ENCODE measurements at regions not wholly inside any gene's neighbourhood (a gene's known extent, or its start where the extent isn't known, plus 50 kb on each side); places are given as distances from the start of the nearest gene placed in this dataset.

GRCh38 chrX:118167361-118167760 lies 50.8 kb upstream of the KLHL13 start:
- DNase-seq (ENCODE audit: low read depth in 2 of 3, low spot score in 1 of 3) = no peak

- no peak for DNase-seq (ENCODE audit: low read depth in 2 of 3, low spot score in 1 of 3)
Observed at GRCh38 chrX:118171356-118171755, 54.7 kb upstream of the KLHL13 start.

- no peak for DNase-seq (ENCODE audit: low read depth in 2 of 3, low spot score in 1 of 3)
Observed at GRCh38 chrX:118174516-118175098, 58.0 kb upstream of the KLHL13 start.

- DNase-seq (ENCODE audit: low read depth in 2 of 3, low spot score in 1 of 3) = no peak
Observed at GRCh38 chrX:118177708-118178107, 61.1 kb upstream of the KLHL13 start.

- no peak for DNase-seq (ENCODE audit: low read depth in 2 of 3, low spot score in 1 of 3)
Observed at GRCh38 chrX:118178450-118178849, 61.8 kb upstream of the KLHL13 start.

GRCh38 chrX:118179161-118179560 lies 62.6 kb upstream of the KLHL13 start:
- DNase-seq (ENCODE audit: low read depth in 2 of 3, low spot score in 1 of 3) = no peak

GRCh38 chrX:118179718-118180117 lies 63.1 kb upstream of the KLHL13 start:
- no peak for DNase-seq (ENCODE audit: low read depth in 2 of 3, low spot score in 1 of 3)

- DNase-seq (ENCODE audit: low read depth in 2 of 3, low spot score in 1 of 3) = no peak
Observed at GRCh38 chrX:118181030-118181429, 64.4 kb upstream of the KLHL13 start.

GRCh38 chrX:118182025-118182424 lies 65.4 kb upstream of the KLHL13 start:
- no peak for DNase-seq (ENCODE audit: low read depth in 2 of 3, low spot score in 1 of 3)

GRCh38 chrX:118182681-118183080 lies 66.1 kb upstream of the KLHL13 start:
- no peak for DNase-seq (ENCODE audit: low read depth in 2 of 3, low spot score in 1 of 3)

GRCh38 chrX:118183606-118184005 lies 67.0 kb upstream of the KLHL13 start:
- DNase-seq (ENCODE audit: low read depth in 2 of 3, low spot score in 1 of 3) = no peak

- DNase-seq (ENCODE audit: low read depth in 2 of 3, low spot score in 1 of 3) = no peak
Observed at GRCh38 chrX:118187100-118187499, 70.5 kb upstream of the KLHL13 start.

GRCh38 chrX:118189000-118189399 lies 72.4 kb upstream of the KLHL13 start:
- DNase-seq (ENCODE audit: low read depth in 2 of 3, low spot score in 1 of 3) = no peak

GRCh38 chrX:118189628-118190027 lies 73.0 kb upstream of the KLHL13 start:
- no peak for DNase-seq (ENCODE audit: low read depth in 2 of 3, low spot score in 1 of 3)

- no peak for DNase-seq (ENCODE audit: low read depth in 2 of 3, low spot score in 1 of 3)
Observed at GRCh38 chrX:118197730-118198129, 81.1 kb upstream of the KLHL13 start.

- no peak for DNase-seq (ENCODE audit: low read depth in 2 of 3, low spot score in 1 of 3)
Observed at GRCh38 chrX:118198577-118198976, 82.0 kb upstream of the KLHL13 start.

- no peak for DNase-seq (ENCODE audit: low read depth in 2 of 3, low spot score in 1 of 3)
Observed at GRCh38 chrX:118199997-118200396, 83.4 kb upstream of the KLHL13 start.

- DNase-seq (ENCODE audit: low read depth in 2 of 3, low spot score in 1 of 3) = no peak
Observed at GRCh38 chrX:118205421-118206395, 89.1 kb upstream of the KLHL13 start.

- no peak for DNase-seq (ENCODE audit: low read depth in 2 of 3, low spot score in 1 of 3)
Observed at GRCh38 chrX:118207831-118208453, 91.3 kb upstream of the KLHL13 start.

GRCh38 chrX:118208481-118208880 lies 91.9 kb upstream of the KLHL13 start:
- DNase-seq (ENCODE audit: low read depth in 2 of 3, low spot score in 1 of 3) = no peak

- DNase-seq (ENCODE audit: low read depth in 2 of 3, low spot score in 1 of 3) = no peak
Observed at GRCh38 chrX:118211891-118212816, 95.5 kb upstream of the KLHL13 start.
